Activated CD8-positive, alpha-beta memory T cell treated with anti-CD3 and anti-CD28 coated beads for 36 hours (primary cell): ENCODE measurements at regions not wholly inside any gene's neighbourhood (a gene's known extent, or its start where the extent isn't known, plus 50 kb on each side); places are given as distances from the start of the nearest gene placed in this dataset.

ENCODE experiments used
- CTCF ChIA-PET: fragments of 350-600 bp; sonication (Branson Sonifier 250); formaldehyde crosslinking; loops from one replicate; lab custom pipeline; 2021; ENCODE audit warnings: antibody characterized with exemption; lab: Charles Lee
- POLR2A ChIA-PET: fragments of 350-600 bp; sonication (Branson Sonifier 250); formaldehyde crosslinking; loops from one replicate; lab custom pipeline; 2021; ENCODE audit warnings: antibody characterized with exemption; lab: Charles Lee

DNA sequence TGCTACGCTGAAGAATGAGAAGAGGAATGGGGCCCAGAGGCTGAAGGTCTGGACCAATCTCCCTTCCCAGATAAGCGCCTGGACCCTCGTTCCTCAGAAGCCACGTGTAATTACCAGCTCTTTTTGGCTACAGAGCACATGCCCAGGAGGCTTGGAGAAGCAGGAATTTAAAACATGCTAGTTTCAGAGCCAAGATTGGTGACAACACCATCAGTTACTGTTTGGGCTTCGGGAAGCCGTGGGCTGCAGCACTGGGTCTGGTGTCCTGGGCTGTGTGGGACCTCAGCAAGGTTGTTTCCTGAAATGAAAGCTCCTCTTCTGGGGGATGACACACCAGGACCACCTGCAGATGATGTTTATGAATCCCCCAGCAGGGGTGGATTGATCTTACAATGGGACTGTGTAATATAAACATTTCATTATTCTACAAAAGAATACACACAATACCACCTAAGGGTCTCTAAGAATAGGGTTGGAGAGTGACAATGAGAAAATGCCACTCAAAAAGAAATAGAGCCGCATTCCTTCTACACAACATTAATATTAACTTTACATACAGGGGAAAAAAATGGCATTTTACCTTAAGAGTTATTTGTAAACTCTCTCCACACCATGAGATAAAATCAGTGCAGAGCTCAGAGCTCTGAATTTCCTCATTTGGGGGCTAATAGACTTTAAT lies 207.8 kb upstream of the FOXQ1 start:
- CTCF ChIA-PET: no interaction called here
- POLR2A ChIA-PET: no interaction called here

DNA sequence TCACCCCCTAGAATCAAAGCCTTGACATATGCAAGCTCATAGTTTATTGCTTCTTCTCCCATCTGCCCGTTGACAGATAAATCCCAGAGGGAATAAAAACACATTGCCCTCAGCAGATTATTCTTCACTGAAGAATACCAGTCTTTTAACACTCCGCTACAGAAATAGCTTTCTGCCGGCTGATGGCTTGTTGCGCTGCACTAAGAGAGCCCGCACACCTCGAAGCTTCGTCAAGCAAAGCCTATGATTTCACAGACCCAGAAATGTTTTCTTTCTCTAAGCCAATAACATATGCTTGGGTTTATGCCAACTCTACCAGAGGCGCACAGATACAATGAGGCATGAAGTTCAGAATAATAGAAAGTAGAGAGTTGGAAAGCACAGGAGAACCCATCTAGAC lies 208.9 kb upstream of the FOXQ1 start:
- POLR2A ChIA-PET: no interaction called here
- CTCF ChIA-PET: no interaction called here

DNA sequence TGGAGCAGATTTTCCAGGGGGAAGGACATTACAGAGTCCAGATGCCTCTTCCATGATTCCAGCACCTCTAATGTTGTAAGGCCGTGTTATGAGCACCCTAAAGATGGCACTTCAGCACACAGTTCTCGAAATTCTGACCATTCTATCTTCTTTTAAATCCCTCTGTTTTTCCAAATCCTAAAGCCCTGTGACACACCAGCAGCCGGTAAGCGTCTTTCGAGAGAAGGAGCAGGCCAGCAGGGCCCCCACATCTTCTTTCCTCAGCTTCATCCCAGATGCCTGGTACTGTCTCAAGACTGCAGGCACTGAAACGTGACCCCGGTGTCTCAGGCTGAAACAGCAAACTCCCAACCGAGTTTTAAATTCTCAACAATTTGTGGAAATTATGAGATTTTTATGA lies 211.6 kb upstream of the FOXQ1 start:
- ChIA-PET CTCF (no interaction called here), POLR2A (no interaction called here)

DNA sequence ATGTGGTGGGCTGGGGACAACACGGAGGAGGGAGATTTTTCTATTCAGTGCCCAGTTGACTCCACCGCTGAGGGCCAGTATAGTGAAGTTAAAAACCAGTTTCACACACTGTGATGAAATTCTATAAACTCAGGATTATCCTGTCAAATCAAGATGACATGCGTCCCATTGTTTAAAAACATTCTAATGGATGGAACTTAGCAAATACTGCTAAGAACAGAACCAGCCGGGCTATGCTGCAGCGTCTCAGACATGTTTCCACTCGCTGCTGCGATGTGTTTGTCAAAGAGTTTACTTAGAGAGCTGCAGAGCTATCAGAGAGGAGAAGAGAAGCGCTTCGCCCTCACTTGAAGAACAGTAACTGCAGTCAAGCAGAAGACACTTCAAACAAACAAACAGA lies 212.6 kb upstream of the FOXQ1 start:
- CTCF ChIA-PET: no interaction called here

DNA sequence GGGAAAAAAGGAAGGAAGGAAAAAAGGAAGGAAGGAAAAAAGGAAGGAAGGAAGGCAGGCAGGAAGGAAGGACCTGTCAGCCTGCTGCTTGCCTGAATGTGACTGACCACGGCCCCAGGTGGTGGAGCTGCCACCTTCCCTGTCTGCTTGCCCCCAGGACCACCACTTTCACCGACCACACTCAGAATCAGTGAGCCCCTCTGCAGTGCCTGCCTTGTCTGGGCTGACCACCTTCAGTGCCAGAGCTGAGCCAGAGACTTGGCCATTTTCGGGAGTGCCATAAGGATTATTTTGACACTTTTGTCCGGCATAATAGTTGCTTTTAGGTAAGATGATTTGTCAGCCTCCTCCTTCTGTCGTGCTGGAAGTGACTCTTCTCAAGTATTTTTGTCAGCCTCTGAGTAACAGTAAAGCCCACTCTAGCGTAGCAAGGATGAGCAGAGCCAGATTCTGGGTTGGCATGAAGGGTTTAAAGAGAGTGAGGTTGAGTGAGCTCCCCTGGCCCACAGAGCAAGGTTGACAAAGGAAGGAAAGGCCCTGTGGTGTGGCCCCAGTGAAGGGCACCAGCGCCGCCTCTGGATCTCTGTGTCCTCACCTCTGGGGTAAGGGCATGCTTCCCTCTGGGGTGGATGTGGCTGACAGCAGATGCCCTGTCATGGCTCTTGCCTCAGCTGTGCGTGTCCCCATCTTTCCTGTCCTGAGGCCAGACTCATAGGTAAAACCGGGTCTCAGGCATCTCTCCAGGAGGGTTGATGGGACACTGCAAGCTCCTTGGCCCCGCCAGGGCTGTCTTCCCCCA lies 214.7 kb upstream of the FOXQ1 start:
- ChIA-PET CTCF (no interaction called here), POLR2A (no interaction called here)

More for the DNA sequence above, 212.6 kb upstream of the FOXQ1 start:
- POLR2A ChIA-PET: no interaction called here

DNA sequence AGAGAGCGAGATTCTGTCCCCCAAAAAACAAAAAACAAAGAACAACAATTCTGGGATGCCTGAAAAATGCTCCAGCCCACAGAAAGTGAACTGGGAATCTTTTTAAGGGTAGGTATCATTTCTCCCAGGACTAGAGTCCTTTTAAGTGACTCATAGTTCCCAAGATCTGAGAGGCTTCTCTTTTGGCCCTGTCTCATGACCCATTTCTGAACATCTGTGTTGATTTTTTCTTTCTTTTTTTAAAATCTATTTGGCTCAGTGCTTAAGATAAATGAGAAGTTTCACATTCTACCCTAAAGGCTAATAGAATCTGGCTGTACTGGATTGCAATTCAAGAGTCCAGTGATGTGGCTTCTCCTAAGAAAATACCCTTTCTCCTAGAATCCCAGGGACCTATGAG lies 217.6 kb upstream of the FOXQ1 start:
- ChIA-PET POLR2A (no interaction called here), CTCF (no interaction called here)

DNA sequence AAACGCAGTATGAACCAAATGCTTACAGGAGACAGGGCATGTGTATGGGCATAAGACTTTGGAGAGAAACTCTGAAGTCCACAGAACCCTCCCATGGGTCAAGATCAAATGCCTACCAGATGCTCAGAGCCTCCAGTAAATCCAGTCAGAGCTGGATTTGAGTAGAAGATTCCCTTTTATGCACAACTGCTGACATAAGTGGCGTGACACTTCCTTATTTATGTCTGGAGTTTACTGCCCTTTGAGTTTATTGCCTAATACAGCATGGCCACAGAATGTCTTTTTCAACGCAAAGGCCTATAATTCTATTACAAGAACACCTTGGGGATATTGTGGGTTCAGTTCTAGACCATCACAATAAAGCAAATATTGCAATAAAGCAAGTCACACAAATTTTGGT lies 220.0 kb upstream of the FOXQ1 start:
- ChIA-PET CTCF (no interaction called here), POLR2A (no interaction called here)

DNA sequence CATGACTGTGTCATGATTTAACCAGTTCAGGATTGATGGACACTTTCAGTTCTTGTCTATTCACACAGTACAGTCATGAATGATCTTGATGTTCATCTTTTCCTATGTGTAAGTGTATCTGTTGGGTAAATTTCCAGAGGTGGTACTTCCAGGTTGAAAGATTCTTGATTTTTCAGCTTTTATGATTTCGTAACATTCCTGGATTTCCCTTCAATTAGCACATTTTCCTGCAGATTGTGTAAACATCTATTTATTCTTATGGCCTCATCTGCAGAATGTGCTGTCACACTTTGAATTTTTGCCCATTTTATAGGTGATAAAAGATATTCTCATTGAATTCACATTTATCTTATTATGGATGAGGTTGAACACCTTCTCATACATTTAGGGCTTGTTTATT lies 222.0 kb upstream of the FOXQ1 start:
- CTCF ChIA-PET: no interaction called here
- POLR2A ChIA-PET: no interaction called here

DNA sequence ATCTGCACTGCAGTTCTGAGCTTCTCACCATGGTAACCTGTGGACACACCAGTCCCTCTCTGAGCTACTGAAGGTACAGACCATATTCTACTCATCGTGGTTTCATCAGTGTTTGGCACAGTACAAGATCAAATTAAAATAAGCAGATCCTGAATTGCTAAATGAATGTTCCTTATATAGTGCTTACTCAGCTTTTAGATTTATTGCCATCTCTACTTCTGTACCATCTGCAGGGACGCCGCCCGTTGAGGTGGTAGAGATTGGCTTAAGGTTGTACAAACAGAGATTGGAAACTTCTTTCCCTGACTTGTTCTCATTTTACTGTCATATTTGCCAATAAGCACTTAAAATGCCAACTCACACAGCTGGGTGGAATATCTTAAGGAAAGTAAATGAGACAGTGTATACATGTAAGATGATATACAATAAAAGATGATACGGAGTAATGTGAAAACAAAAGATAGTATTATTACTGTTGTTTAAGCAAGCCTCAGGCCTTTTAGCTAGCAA lies 223.4 kb upstream of the FOXQ1 start:
- POLR2A ChIA-PET: no interaction called here
- CTCF ChIA-PET: no interaction called here

DNA sequence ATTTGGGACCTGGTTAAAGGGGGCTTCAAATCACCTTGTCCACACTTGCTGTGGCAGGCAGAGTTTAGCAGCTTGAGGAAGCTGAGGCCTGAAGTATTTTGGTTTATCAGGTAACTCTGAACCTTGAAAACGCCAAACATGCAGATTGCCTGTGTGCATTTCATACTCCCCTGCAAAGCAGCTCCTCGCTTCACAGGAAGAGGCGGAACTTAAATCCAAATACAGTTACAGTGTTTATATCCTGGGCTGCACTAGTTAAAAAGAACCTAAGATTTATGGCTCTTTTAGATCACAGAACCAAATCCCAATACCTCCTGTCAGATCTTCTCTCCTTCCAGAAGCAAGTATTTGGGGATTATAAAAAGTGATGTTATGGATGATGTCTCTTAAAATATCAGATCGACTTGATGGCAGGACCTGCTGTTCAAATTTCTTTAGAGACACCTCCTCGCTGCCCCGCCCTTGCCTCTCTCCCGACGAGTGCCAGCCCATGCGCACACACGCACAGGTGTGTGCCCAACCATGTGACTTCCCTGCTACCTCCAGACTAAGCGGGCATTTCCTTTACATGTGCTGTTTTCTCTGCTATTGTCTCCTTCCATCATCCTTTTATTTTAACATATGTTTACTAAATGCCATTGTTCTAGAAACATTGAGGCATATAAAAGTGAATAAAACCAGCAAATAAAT lies 224.6 kb upstream of the FOXQ1 start:
- POLR2A ChIA-PET: no interaction called here
- CTCF ChIA-PET: interaction anchor here (0.6 kb wide), 1 partner anchor 14 kb away, joined by 3 read pairs; no protein-coding TSS in a partner anchor

DNA sequence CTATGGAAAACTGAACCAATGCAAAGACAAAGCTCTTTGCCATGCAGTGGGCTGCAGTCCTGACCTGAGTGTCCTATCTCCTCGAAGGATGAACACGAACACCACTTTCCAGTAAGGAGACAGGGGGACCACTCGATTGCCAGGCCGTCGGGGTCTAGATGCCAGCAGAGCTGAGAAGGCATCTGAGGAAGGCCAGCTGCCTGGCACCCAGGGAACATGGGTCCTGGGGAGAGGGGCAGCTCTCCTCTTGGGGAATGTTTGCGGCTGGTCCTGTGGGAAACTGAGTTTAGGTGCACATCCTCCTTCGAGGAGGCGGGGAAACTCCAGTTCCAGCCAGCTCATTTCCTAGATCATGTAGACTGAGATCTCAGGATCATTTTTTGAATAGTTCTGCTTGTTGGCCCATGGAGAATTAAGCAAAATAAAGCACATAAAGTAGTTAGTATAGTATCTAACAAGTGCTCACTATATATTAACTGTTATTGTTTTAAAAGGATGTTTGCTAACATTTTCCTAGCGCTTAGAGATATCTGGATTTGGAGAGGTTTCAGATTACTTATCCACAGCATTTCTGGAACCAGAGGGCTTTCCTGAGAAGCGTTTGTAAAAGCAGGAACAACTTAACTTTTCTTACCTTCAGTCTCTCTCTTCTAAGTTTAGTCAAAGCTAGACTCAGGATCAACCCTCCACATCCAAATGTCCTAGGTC lies 225.3 kb upstream of the FOXQ1 start:
- POLR2A ChIA-PET: no interaction called here

DNA sequence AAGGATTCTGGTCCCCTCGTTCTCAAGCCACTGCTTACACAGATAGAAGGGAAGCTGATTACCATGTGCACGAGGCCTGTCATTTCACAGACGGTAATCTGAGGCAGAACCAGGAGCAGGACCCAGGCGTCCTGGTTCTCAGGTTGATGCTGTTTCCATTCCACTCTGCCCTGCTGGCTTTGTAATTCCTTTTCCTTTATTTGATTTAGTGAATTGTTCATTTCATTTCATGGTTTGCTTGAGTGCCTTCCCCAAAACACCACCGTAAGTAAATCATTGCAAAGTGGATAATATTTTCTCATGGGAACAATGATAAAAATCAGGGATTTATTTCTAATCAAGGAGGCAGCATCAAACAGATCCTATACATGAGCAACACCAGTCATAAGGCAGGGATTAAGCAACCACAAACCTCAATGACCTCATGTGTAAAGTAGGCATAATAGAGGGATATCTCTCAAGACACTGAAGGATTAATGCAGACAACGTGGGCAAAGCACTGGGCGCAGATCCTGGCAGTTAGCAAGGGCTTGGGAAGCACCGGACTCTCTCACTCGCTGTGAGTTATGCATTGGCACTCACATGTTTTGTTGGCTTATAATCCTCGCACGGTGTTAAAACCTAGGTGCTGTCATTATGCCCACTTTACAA lies 229.5 kb upstream of the FOXQ1 start:
- ChIA-PET POLR2A (no interaction called here), CTCF (no interaction called here)

More for the DNA sequence above, 225.3 kb upstream of the FOXQ1 start:
- CTCF ChIA-PET: no interaction called here

DNA sequence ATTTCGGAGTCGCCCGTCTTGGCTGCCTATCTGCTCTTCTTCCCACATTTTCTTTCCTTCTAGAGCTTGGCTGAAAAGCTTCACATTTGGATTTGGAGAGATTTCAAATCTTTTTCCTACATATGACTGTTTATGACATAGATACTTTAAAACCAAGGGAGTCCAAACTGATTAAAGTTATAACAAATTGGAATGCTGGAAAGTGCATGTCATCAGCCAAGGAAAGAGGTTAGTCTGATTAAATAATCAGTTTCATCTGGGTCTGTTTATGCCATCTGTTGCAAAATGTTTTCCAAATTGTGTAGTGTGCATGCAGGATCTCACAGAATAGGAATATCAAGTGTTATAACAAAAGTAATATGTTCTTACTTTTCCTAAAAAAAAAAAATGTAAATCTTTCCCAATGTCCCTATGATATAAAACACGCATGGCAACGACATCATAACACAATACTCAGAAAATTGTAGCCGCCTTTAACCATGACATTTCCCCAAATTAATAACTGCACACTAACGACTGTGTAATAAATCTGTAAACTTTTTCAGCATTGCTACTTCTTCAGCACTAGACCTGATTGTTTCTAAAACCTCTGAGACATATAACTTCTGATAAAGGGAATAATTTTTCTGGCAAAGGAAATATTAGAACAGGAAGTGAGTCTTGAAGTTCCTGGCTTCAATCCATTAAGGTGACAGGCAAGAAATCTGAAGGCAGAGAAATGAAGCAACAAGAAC lies 230.2 kb upstream of the FOXQ1 start:
- CTCF ChIA-PET: no interaction called here
- POLR2A ChIA-PET: no interaction called here

DNA sequence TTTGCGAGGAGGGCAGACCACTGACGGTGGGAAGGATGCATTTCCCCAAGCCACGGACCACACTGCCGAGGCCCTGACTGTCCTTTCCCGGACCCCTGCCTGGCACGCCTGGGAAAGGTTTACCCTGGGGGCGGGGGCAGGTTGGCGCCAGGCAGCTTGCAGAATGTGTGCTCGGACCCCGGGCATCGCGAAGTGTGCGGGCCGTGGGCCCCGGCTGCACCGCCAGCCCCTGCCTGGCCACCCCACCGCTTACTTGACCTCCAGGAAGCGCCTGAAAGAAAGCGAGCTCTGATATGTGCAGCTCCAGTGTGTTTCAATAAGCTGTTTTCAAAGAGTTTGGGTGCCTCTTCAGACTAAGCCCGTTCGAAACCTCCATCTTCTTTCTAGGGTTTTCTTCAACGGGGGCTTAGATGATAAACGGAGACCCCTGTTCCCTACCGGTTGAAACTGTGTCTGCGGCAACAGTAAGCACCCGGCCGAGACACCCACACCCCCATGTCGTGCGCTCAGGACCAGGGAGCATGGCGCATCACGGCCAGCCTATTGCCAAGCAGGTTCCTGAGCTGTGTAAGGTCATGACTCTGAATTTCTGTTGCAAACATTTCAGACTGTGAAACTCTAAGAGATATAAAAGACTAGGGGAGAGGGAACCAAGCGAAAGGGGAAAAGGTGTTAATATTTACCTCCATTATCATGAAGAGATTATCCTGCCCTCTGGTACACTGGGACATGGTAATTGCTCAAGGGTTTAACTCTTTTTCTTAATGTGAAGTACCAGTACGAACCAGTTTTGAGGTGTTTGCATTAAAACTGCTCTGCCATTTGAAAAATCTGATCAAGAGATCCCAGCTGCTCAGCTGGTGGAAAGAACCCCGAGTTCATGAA lies 231.2 kb upstream of the FOXQ1 start:
- CTCF ChIA-PET: no interaction called here

DNA sequence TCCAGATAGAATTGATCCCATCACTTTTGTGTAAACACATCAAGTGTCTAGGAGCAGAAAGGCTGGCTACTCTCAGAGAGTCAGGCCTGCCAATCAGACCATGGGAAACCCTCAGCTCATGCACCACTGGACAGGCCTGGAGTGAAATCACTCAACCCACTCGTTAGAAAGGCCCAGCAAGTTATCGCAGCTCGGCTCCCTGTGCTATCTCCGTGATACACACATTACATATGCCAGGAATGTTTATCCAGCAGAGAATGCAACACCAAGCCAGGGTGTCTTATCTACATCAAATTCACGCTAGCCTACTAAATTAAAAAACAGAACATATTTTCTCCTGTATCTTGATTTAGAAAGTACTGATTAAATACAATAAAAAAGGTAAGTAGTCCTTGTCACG lies 232.4 kb upstream of the FOXQ1 start:
- POLR2A ChIA-PET: no interaction called here
- CTCF ChIA-PET: no interaction called here

More for the DNA sequence above, 231.2 kb upstream of the FOXQ1 start:
- POLR2A ChIA-PET: no interaction called here

DNA sequence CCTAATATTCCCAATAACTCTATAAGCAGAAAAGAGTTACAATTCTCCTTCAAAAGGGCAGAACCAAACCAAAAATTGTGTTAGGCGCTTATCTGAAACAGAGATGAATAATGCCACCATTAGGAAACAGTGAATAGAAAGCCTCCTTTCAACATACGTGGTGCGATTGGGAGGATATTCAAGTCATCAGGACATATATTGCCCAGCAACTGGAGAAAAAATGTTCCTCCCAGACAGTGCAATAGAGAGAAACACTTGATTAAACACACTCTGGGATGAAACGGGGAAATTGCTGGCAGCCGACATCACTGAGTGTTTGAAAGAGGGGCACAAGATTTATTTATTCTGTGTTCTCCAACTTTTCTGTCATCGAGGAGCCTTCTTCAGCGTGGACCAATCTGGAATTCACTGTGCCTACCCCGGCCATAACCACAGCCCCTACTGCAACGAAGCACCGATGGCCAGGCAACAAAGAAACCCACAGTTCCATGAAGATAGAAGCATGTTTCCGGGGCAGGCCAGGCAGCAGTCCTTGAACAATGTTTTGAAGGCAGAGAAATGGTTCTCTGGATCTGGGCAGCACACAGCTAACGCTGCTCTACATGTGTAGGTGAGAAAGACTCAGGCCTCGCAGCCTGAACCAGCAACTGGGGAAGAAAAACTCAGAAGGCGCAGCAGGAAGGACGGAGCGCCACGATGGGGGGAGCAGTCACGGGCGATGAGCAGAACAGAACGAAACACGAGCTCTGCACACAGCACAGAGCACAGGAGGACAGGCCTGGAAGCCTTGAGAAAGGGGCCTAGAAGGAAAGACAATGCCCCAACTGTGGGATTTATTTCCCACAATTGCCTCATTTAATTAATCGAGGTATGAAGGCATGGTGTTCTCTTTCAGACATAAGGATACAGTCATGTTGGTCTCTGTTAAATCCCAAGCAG lies 234.2 kb upstream of the FOXQ1 start:
- POLR2A ChIA-PET: no interaction called here
- CTCF ChIA-PET: no interaction called here
